ENCODE measurements at regions not wholly inside any gene's neighbourhood (a gene's known extent, or its start where the extent isn't known, plus 50 kb on each side); places are given as distances from the start of the nearest gene placed in this dataset.

DNA sequence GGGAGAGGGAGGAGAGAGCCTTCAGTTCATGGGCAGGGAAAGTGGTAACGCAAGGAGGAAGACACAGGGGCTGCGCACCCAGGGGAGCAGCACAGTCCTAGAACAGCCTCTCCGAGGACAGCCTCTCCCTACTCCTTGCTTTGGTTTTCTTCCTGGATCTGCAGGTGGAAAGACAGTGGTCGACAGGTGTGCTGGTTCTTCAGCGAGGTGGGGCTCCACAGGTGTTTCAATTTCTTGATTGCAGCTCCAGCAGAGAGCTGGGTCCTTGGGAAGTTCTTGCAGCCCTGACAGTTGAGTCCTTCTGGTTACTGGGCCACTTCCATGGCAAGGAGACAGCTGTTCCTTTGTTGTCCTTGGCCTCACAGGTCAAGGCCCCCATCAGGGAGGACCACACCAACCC lies 220.7 kb upstream of the NR2F2 start:
- no peak for DNase-seq

DNA sequence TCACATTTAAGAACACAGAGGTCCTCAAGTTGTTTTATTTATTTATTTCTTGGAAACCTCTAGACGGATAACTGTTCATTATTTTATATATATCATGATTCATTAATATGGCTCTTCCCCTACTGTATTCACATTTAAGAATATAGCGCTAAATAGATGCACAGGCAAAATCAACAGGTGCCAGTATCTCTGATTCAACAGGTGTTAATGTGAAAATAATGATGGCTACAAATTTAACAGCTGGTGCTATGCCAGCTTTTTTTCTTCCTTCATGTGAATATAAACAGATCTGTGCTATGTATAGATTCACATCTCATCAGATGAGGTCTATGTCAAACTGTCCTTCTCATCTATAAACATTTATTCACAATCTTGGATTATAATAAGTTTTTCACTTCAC lies 218.5 kb upstream of the NR2F2 start:
- no peak for DNase-seq

DNA sequence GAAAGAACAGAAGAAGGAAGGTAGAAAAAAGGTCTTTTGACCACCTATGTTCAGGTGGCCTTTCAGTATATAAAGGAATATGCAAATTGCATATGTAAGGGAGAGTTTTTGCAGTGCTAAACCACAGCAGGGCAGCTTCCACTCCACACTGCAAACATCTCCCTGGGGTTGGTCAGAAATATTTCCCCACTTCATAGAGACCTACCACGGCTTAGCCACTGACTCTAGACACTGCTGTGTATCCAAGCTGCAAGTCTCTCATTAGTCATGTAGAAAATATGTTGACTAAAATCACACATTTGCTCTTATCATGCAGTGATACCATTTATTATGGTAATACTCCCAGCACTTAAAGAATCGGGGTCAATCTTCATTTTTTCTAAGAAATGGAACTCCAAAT lies 214.9 kb upstream of the NR2F2 start:
- DNase-seq, result no peak

- no peak for DNase-seq
These were observed 213.2 kb upstream of the NR2F2 start for GRCh38 chr15:96117270-96117669.

GRCh38 chr15:96119734-96120133 lies 210.8 kb upstream of the NR2F2 start:
- no peak for DNase-seq

DNA sequence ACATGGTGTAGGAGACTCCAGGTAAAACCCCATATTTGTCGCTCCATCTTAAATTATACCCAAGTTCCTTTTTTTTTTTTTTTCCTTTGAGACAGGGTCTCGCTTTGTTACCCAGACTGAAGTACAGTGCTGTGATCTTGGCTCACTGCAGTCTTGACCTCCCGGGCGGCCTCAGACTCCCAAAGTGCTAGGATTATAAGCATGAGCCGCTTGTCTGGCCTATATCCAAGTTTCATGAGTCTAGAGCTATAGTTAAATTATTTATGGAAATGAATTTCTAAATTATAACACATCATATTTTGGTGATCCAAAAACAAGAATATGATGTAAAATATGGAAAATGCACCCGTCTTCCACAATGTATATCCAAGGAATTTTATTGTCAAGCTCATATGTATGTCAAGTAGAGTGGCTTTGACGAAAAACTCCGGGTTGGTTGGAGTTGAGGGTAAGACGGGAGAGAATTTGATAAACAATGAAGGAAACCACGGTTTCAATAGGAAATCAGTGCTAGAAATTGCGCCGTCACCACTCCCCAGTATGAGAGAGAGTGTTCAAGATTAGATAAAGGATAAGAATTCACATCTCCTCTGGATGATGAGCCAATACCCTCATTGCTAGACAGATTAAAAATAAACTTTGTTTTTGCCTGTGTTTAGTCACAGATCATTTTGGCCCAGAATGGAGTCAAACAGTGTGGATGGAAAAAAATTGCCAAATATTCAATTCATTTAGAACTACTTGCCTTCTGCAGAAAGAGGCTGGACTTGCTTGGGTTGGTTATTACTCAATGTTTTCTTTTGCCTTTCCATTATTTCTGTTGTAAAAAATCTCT lies 209.2 kb upstream of the NR2F2 start:
- no peak for DNase-seq

- DNase-seq, result no peak
These were observed 208.1 kb upstream of the NR2F2 start for GRCh38 chr15:96122077-96123027.

- no peak for DNase-seq
These were observed 207.5 kb upstream of the NR2F2 start for GRCh38 chr15:96123028-96123400.

DNA sequence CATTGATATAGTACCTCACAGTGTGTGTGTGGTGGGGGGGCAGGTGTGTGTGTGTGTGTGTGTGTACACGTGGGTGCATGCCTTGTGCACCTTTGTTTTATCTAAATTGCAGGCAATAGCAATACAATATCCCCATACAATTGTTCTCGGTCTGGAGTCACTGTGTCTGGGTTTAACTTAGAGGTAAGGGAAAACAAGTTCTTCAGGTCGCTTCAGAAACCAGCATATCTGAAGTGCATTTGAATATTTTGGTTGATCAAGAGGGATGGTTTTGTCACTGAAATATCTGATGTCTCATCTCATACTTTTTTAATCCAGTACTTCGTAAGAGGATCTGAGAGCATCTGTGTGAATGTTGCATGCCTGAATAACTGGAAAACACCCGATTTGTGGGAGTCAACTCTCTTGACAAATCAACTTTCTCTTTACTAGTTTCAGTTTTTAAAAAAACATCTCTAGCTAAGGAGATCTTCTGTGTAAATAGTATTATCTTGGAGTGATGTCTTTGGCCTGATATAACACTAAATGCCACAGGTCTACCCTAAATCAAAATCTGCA lies 206.8 kb upstream of the NR2F2 start:
- DNase-seq, result no peak

GRCh38 chr15:96124436-96124835 lies 206.1 kb upstream of the NR2F2 start:
- no peak for DNase-seq

DNA sequence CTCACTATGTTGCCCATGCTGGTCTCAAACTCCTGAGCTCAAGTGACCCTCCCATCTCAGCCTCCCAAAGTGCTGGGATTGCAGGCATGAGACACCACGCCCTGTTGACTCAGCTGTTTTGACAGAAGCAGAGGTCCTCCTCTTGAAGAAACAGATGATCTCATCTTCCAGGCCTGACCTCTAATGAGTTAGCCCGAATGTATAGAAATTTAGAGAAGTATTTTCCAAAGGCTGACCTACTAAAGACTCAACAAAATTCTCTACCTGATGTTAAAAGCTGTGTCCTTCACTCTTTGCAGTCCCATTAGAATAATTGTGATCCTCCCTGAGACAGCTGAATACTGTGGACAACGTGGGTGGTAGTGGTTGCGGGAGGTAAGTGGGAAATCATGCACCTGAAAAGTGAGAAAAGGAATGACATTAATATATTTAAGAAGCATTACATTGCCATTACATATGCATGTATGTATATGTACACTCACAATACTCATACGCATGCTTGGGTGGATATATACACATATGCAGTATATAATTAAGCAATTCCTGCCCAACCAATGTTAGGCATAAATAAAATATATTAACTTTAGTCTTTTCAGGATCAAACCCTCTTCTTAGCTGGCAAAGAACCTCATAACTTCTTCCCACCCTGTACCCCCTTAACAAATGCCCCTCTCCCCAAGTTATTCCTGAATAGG lies 204.6 kb upstream of the NR2F2 start:
- no peak for DNase-seq

DNA sequence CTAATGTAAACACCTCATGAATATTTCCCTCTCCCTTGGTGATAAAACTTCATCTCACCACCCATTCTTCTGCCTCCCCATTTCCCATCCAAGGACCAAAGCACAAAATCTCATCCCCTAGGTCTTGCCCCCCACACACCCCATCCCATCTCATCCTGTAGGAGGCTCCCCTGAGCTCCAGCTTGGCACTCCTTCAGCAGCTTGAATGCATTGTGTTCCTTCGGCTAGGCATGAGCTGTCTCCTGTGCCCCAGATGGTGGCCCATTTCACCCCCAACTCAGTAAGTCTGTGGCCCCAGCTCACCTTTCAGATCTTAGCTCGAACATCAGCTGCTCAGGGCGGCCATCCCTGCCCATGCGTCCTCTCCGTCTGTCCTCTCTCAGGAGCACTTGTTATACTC lies 203.6 kb upstream of the NR2F2 start:
- DNase-seq, result no peak

DNA sequence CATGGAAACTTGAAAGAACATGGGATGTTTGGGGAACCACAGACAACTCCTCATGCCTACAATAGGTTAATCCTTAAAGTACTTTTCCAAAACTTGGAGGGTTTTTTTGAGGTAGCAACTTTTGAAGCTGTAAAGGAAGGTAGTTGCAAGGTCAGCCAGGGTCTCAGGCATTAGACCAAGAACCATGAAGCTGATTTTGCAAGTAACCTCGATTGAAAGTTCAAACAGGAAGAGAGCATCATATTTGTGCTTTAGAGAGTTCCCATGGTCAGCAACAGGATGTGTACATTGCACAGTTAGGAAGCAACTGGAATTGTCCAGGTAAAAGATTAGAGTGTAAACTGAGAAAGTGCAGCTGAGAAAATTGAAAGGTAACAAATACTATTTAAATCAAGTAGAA lies 199.8 kb upstream of the NR2F2 start:
- no peak for DNase-seq

DNA sequence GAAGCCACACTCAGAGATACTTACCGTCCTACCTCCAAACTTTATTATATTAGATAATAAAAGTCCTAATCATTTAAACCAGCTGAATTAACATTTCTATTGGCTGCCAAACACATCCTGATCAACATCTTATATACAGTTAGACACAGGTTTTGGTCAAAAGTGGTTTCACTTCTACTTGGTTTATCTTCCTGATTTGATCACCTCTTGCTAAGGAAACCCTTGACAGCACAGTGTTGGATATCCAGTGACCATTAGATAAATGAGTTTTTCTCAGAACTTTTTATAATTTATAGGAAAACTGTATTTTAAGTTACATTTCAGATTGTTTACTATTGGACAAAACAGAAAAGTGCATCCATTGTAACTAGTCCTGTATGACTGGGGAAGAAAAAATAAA lies 198.4 kb upstream of the NR2F2 start:
- DNase-seq, result no peak

DNA sequence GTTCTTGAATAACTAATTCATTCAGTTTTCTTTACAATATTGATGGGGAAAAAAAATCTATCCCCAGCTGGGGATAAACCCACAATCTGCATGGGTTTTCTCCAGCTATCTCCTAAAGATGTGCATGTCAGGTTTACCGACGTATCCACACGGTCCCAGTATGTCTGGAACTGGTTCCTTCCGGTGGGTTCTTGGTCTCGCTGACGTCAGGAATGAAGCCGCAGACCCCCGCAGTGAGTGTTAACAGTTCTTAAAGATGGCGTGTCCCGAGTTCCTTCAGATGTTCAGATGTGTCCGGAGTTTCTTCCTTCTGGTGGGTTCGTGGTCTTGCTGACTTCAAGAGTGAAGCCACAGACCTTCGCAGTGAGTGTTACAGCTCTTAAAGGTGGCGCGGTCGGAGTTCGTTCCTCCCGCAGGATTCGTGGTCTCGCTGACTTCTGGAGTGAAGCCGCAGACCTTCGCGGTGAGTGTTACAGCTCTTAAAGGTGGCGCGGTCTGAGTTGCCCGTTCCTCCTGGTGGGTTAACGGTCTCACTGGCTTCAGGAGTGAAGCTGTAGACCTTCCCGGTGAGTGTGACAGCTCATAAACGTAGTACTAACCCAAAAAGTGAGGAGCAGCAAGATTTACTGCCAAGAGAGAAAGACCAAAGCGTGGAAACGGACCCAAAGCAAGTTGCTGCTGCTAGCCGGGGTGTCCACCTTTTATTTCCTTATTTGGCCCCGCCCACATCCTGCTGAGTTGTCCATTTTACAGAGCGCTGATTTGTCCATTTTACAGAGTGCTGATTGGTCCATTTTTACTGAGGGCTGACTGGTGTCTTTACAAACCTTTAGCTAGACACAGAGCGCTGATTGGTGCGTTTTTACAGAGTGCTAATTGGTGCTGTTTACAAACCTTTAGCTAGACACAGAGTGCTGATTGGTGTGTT lies 195.1 kb upstream of the NR2F2 start:
- no peak for DNase-seq

- no peak for DNase-seq
These were observed 191.5 kb upstream of the NR2F2 start for GRCh38 chr15:96138985-96139384.

DNA sequence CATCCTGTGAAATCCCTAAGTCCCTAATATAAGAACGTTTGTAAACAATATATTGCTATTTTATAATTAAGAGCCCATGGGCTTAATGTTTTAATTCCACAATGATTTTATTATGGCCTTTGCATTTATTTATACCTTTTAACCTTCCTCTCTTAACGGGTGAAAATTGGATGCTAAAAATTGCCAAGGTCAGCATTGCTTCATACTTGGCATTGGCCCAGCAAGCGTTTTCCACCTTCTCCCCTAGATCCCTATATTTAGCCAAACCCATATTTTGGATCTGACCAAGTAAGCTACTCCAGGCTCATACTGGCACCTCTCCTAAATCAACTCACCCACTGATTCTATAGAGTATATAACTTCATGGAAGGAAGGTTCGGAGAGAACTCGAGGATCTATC lies 188.0 kb upstream of the NR2F2 start:
- no peak for DNase-seq

- no peak for DNase-seq
These were observed 185.8 kb upstream of the NR2F2 start for GRCh38 chr15:96144734-96145133.

GRCh38 chr15:96146726-96147125 lies 183.8 kb upstream of the NR2F2 start:
- no peak for DNase-seq

DNA sequence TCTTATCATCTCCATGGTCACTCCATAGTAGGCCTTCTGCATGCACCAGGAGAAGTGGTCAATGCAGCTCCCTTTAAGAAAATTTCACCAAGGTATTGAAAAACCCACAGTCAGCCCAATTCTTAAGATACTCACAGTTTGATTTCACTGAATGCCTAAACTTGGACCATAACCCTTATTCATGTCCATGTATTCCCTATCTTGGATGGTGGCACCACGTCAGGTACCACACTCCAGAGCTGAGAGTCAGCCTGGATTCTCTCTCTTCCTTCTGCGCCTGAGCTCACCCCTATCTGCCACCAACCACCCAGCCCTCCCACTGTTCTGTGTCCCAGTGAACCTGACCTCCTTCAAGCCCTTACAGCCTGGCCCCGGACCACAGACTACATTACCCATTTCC lies 183.2 kb upstream of the NR2F2 start:
- no peak for DNase-seq

GRCh38 chr15:96150254-96150653 lies 180.2 kb upstream of the NR2F2 start:
- DNase-seq, result no peak
